Erythroblast (primary cell): ENCODE measurements at regions not wholly inside any gene's neighbourhood (a gene's known extent, or its start where the extent isn't known, plus 50 kb on each side); places are given as distances from the start of the nearest gene placed in this dataset.

Source experiments
- GATA1 ChIP-seq: IDR thresholded peaks from 2 replicates; pipeline ENCODE4 v1.6.1; 2011; ENCODE audit warnings: low read depth, mild to moderate bottlenecking, control low read depth, low read length, moderate library complexity
- POLR2A ChIP-seq: IDR thresholded peaks from 2 replicates; pipeline ENCODE4 v1.6.1; 2011; ENCODE audit warnings: mild to moderate bottlenecking, low read length

DNA sequence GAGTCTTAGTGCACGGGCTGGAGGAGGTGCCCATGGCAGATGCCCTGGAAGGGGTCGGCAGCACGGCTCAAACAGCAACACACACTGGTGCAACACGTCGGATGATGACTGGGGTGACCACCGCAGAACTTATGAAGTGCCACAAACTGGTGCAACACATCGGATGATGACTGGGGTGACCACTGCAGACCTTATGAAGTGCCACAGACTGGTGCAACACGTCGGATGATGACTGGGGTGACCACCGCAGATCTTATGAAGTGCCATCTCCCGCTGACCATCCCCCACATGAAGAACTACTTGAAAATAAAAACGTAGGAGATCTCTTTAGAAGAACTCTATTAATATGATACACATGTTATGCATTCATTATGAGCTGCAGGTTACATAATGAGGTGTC lies 218.3 kb downstream of the TBXT start:
- no peak for TF ChIP-seq POLR2A
- no peak for TF ChIP-seq GATA1
